Testis (tissue), 2 donors: ENCODE measurements at regions not wholly inside any gene's neighbourhood (a gene's known extent, or its start where the extent isn't known, plus 50 kb on each side); places are given as distances from the start of the nearest gene placed in this dataset.

Experiments used
- DNase-seq: peaks from one replicate; pipeline ENCODE4 v3.0.0-alpha.2; 2019
- H3K27ac ChIP-seq, 2 donors: fragments of 200-600 bp; sonication (generic); one replicate each; pipeline ENCODE4 v1.5.1; 2019
- H3K27me3 ChIP-seq: fragments of 200-600 bp; sonication (generic); one replicate; pipeline ENCODE4 v1.5.1; 2019
- H3K36me3 ChIP-seq: fragments of 200-600 bp; sonication (generic); one replicate; pipeline ENCODE4 v1.5.1; 2017; ENCODE audit warnings: low read depth; ENCODE audit errors: missing control alignments
- H3K4me1 ChIP-seq: fragments of 200-600 bp; sonication (generic); one replicate; pipeline ENCODE4 v1.5.1; 2019
- H3K4me3 ChIP-seq, 2 donors: fragments of 200-600 bp; sonication (generic); one replicate each; pipeline ENCODE4 v1.5.1; 2017 to 2019
- H3K9me3 ChIP-seq: fragments of 200-600 bp; sonication (generic); one replicate; pipeline ENCODE4 v1.5.1; 2017
- POLR2A ChIP-seq: fragments of 450-650 bp; IDR thresholded peaks from one replicate; pipeline ENCODE4 v1.6.1; 2017; ENCODE audit warnings: antibody characterized with exemption, mild to moderate bottlenecking, moderate library complexity
- WGBS, 2 donors: methylation state at CpG; one replicate each; pipeline ENCODE4 v1.1.5; 2018; 5-methylcytosine and 5-hydroxymethylcytosine counted together
- intact Hi-C: fragments of 100-400 bp; cut with DNase I; formaldehyde crosslinking; loops from one replicate; pipeline ENCODE4 v1.15.1; 2023; ENCODE audit warnings: low total_unique reads
- TF ChIP-seq, protein P1 (sequence below), 3 experiments: fragments of 450-650 bp in 2 of 3; fragments of 200-600 bp in 1 of 3; sonication (generic) in 1 of 3; IDR thresholded peaks; one replicate each; pipeline ENCODE4 v1.5.1; 2016 to 2019; ENCODE audit warnings: antibody characterized with exemption in 3 of 3, mild to moderate bottlenecking in 2 of 3, moderate library complexity in 1 of 3

DNA sequence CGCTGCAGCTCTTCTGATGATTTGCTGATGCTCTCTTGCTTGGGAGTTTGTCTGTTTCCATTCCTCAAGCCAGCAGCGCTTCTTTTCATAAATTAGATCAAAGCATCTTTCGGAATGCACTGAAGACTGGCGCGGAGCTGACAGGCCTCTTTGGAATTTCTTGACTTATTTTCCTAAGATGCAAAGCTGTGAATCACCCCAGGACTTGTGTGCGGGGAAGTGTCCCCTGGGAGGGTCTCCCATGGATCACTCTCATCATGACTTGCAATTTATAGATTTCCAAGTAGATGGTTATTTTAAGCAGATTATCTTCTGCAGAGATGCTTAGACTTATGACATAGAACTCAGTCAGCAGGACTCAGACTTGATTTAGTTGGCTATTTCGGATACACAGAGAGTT is 467.2 kb downstream of the TCERG1L start:
- intact Hi-C loops = no loop called here
- H3K4me3 ChIP-seq = no peak overlapping the region
- DNase-seq = no peak
- no peaks in the 10 kb centered on the region for H3K4me1 ChIP-seq
- no peaks in the 10 kb centered on the region for H3K9me3 ChIP-seq
- H3K36me3 ChIP-seq = no peaks in the 10 kb centered on the region
- TF ChIP-seq, protein P1, sequence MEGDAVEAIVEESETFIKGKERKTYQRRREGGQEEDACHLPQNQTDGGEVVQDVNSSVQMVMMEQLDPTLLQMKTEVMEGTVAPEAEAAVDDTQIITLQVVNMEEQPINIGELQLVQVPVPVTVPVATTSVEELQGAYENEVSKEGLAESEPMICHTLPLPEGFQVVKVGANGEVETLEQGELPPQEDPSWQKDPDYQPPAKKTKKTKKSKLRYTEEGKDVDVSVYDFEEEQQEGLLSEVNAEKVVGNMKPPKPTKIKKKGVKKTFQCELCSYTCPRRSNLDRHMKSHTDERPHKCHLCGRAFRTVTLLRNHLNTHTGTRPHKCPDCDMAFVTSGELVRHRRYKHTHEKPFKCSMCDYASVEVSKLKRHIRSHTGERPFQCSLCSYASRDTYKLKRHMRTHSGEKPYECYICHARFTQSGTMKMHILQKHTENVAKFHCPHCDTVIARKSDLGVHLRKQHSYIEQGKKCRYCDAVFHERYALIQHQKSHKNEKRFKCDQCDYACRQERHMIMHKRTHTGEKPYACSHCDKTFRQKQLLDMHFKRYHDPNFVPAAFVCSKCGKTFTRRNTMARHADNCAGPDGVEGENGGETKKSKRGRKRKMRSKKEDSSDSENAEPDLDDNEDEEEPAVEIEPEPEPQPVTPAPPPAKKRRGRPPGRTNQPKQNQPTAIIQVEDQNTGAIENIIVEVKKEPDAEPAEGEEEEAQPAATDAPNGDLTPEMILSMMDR (IDR thresholded peaks at IDR 0.05) = no peak
- TF ChIP-seq POLR2A = no peak
- no peak overlapping the region for H3K27ac ChIP-seq
- WGBS, 2 donors = 49 to 60% methylated on average over 7 of the region's 7 CpGs
- H3K27me3 ChIP-seq = no peaks in the 10 kb centered on the region

DNA sequence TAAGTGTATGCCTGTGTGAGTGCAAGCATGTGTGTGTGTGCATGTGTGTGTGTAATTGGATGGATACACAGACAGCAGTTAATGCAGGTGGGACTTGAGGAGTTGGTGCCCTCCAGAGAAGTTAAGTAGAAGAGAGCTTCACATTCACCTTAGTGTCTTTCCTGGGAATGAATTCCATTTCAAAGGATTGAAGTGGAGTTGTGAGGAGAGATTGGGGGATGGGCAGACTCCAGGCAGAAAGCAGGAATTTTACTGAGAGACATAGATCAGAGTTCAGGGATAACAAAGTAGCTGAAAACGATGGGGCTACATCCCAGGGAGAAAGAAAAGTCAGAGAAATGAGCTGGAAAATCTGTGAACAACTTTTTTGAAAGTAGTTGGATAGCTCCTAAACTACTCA is 464.4 kb downstream of the TCERG1L start:
- 21 to 37% methylated on average over 1 of the region's 1 CpG for WGBS, 2 donors
- H3K36me3 ChIP-seq = no peaks in the 10 kb centered on the region
- no peaks in the 10 kb centered on the region for H3K9me3 ChIP-seq
- no peaks in the 10 kb centered on the region for H3K4me1 ChIP-seq
- DNase-seq = no peak
- intact Hi-C loops = no loop called here
- no peak overlapping the region for H3K4me3 ChIP-seq
- no peak overlapping the region for H3K27ac ChIP-seq
- no peak for TF ChIP-seq POLR2A
- TF ChIP-seq, protein P1 (IDR thresholded peaks at IDR 0.05) = no peak
- H3K27me3 ChIP-seq = no peaks in the 10 kb centered on the region

GRCh38 chr10:130848855-130849254 is 462.7 kb downstream of the TCERG1L start:
- intact Hi-C loops = no loop called here
- Histone ChIP-seq H3K4me1 (no peaks in the 10 kb centered on the region), H3K9me3 (no peaks in the 10 kb centered on the region), H3K4me3 (no peak overlapping the region), H3K27ac (no peak overlapping the region), H3K36me3 (no peaks in the 10 kb centered on the region), H3K27me3 (no peaks in the 10 kb centered on the region)
- WGBS, 2 donors = 91 to 92% methylated on average over 3 of the region's 3 CpGs
- TF ChIP-seq, protein P1 (IDR thresholded peaks at IDR 0.05) = no peak
- TF ChIP-seq POLR2A = no peak
- DNase-seq = no peak

DNA sequence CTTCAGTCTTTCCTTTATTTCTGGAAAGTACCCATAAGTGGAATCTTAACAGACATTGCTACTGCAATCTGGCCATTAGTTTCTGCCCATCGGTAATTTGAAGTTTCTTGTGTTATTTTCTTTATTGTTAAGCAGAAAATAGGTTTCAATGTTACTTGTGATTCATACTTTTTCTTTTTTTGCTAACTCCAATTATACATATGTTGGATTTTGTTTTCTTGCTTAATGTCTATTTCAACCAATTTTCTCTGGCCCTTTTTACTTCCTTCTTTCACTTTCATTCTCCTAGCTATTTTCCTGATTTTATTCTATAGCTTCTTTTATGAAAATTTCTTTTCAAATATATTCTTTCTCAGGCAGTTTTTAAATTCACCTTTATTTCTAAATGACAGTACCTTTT is 457.4 kb downstream of the TCERG1L start:
- intact Hi-C loops = no loop called here
- TF ChIP-seq, protein P1 (IDR thresholded peaks at IDR 0.05) = no peak
- no peak for TF ChIP-seq POLR2A
- Histone ChIP-seq H3K27me3 (no peaks in the 10 kb centered on the region), H3K36me3 (no peaks in the 10 kb centered on the region), H3K4me3 (no peak overlapping the region), H3K9me3 (no peaks in the 10 kb centered on the region), H3K27ac (no peak overlapping the region), H3K4me1 (no peaks in the 10 kb centered on the region)
- WGBS, 2 donors = 73 to 85% methylated on average over 1 of the region's 1 CpG
- DNase-seq = no peak

- Histone ChIP-seq H3K27me3 (no peaks in the 10 kb centered on the region), H3K36me3 (no peaks in the 10 kb centered on the region), H3K4me3 (no peak overlapping the region), H3K4me1 (no peaks in the 10 kb centered on the region), H3K9me3 (no peaks in the 10 kb centered on the region), H3K27ac (no peak overlapping the region)
- intact Hi-C loops = no loop called here
- WGBS, 2 donors = 85 to 95% methylated on average over 8 to 9 of the region's 9 CpGs
- TF ChIP-seq, protein P1 (IDR thresholded peaks at IDR 0.05) = no peak
- no peak for TF ChIP-seq POLR2A
- no peak for DNase-seq
These were observed 453.8 kb downstream of the TCERG1L start for GRCh38 chr10:130857631-130858295.
